ENCODE measurements at regions not wholly inside any gene's neighbourhood (a gene's known extent, or its start where the extent isn't known, plus 50 kb on each side); places are given as distances from the start of the nearest gene placed in this dataset.

- no peak overlapping the region for H3K27ac ChIP-seq (ENCODE audit: low read depth, low read length)
- H3K79me2 ChIP-seq (ENCODE audit: insufficient read depth, low read length) = no peaks in the 10 kb centered on the region
- H3K4me1 Mint-ChIP-seq (ENCODE audit: low read depth, unreplicated experiment) = no peaks in the 10 kb centered on the region
- no peak overlapping the region for H2AFZ ChIP-seq (ENCODE audit: low read depth, low read length)
- no peaks in the 10 kb centered on the region for H3K4me1 ChIP-seq (ENCODE audit: insufficient read depth, low read length)
- DNase-seq (ENCODE audit: low read depth) = no peak
- no peaks in the 10 kb centered on the region for H3K27me3 Mint-ChIP-seq (ENCODE audit: low read depth, unreplicated experiment)
- H3K27ac Mint-ChIP-seq (ENCODE audit: unreplicated experiment) = no peak overlapping the region
- H3K9ac ChIP-seq (ENCODE audit: low read length) = no peak overlapping the region
- no peaks in the 10 kb centered on the region for H4K20me1 ChIP-seq (ENCODE audit: insufficient read depth, low read length)
- H3K4me2 ChIP-seq (ENCODE audit: low read length) = no peak overlapping the region
- H3K27me3 ChIP-seq (ENCODE audit: insufficient read depth, low read length) = no peaks in the 10 kb centered on the region
- no peak for TF ChIP-seq CTCF (IDR thresholded peaks at IDR 0.05; ENCODE audit: insufficient read depth, low read depth, low read length)
- TF ChIP-seq EZH2 (IDR thresholded peaks at IDR 0.05; ENCODE audit: insufficient read depth, low read length) = no peak
- no peak overlapping the region for H3K4me3 ChIP-seq (ENCODE audit: insufficient read depth, low read depth, low read length)
- no peaks in the 10 kb centered on the region for H3K36me3 ChIP-seq (ENCODE audit: insufficient read depth, low read length)
- H3K9me3 Mint-ChIP-seq (ENCODE audit: unreplicated experiment) = no peaks in the 10 kb centered on the region
- H3K36me3 Mint-ChIP-seq (ENCODE audit: low read depth, unreplicated experiment) = no peaks in the 10 kb centered on the region
- H3K9me3 ChIP-seq (ENCODE audit: insufficient read depth, low read depth, low read length) = no peaks in the 10 kb centered on the region
- no peak overlapping the region for H3K4me3 Mint-ChIP-seq (ENCODE audit: unreplicated experiment)
- peak; percentile 54 for FAIRE-seq
Measured at GRCh38 chrX:8048466-8048865, 121.3 kb upstream of the PNPLA4 start.

- FAIRE-seq = no peak
- H3K27me3 ChIP-seq (ENCODE audit: insufficient read depth, low read length) = no peaks in the 10 kb centered on the region
Measured at GRCh38 chrX:8044947-8045346, 117.7 kb upstream of the PNPLA4 start.

More at GRCh38 chrX:8044947-8045346, 117.7 kb upstream of the PNPLA4 start:
- TF ChIP-seq CTCF (IDR thresholded peaks at IDR 0.05; ENCODE audit: insufficient read depth, low read depth, low read length) (no peak), EZH2 (IDR thresholded peaks at IDR 0.05; ENCODE audit: insufficient read depth, low read length) (no peak)
- no peaks in the 10 kb centered on the region for H4K20me1 ChIP-seq (ENCODE audit: insufficient read depth, low read length)
- H2AFZ ChIP-seq (ENCODE audit: low read depth, low read length) = no peak overlapping the region
- no peaks in the 10 kb centered on the region for H3K4me1 Mint-ChIP-seq (ENCODE audit: low read depth, unreplicated experiment)
- H3K9me3 Mint-ChIP-seq (ENCODE audit: unreplicated experiment) = no peaks in the 10 kb centered on the region
- H3K4me3 Mint-ChIP-seq (ENCODE audit: unreplicated experiment) = no peak overlapping the region
- H3K9ac ChIP-seq (ENCODE audit: low read length) = no peak overlapping the region
- no peaks in the 10 kb centered on the region for H3K36me3 Mint-ChIP-seq (ENCODE audit: low read depth, unreplicated experiment)
- no peak overlapping the region for H3K27ac Mint-ChIP-seq (ENCODE audit: unreplicated experiment)
- H3K4me1 ChIP-seq (ENCODE audit: insufficient read depth, low read length) = no peaks in the 10 kb centered on the region
- H3K4me3 ChIP-seq (ENCODE audit: insufficient read depth, low read depth, low read length) = no peak overlapping the region
- no peaks in the 10 kb centered on the region for H3K36me3 ChIP-seq (ENCODE audit: insufficient read depth, low read length)
- H3K9me3 ChIP-seq (ENCODE audit: insufficient read depth, low read depth, low read length) = no peaks in the 10 kb centered on the region
- no peak overlapping the region for H3K27ac ChIP-seq (ENCODE audit: low read depth, low read length)
- H3K4me2 ChIP-seq (ENCODE audit: low read length) = no peak overlapping the region
- H3K79me2 ChIP-seq (ENCODE audit: insufficient read depth, low read length) = no peaks in the 10 kb centered on the region
- peak; percentile 76 for DNase-seq (ENCODE audit: low read depth)
- no peaks in the 10 kb centered on the region for H3K27me3 Mint-ChIP-seq (ENCODE audit: low read depth, unreplicated experiment)

Data from astrocyte (in vitro differentiated cells and primary cell).